GM12873 (cell line): ENCODE measurements at regions not wholly inside any gene's neighbourhood (a gene's known extent, or its start where the extent isn't known, plus 50 kb on each side); places are given as distances from the start of the nearest gene placed in this dataset.

Experiments
- CTCF ChIP-seq: IDR thresholded peaks from 2 replicates; pipeline ENCODE4 v1.5.1; 2012; ENCODE audit warnings: low read depth, mild to moderate bottlenecking, moderate library complexity, low read length, control low read depth; ENCODE audit not compliant: insufficient read depth; ENCODE audit errors: missing control alignments

- TF ChIP-seq CTCF: no peak
Observed at GRCh38 chr15:39381517-39381916, 199.4 kb upstream of the THBS1 start.

GRCh38 chr15:39388118-39388517 is 192.8 kb upstream of the THBS1 start:
- no peak for TF ChIP-seq CTCF

- TF ChIP-seq CTCF: no peak
Observed at GRCh38 chr15:39391230-39391629, 189.6 kb upstream of the THBS1 start.

DNA sequence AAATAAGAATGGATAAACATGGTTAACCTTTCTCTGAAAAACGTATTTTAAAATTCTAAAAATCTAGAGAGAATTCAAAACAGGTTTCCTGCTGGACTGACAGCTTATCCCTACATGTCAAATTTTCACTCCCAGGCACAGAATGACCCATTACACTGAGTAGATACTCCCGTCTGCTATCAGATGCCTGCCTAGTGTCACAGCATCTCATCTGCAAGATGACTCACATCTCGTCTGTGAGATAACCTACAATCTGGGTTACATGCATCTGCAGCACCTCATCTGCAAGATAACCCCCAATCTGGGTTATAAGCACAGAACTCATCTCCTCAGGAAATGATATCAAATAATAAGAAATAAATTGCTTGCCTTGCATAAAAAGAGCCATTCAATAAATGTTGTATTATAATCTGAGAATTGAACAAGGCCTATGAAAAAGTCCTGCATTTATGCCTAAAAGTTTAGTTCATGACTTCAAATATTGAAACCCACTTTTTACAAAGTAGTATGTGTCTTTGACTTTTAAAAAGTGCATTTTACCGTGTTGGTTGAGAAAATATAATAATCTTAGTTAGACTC is 188.3 kb upstream of the THBS1 start:
- TF ChIP-seq CTCF: no peak

GRCh38 chr15:39393575-39394335 is 187.1 kb upstream of the THBS1 start:
- no peak for TF ChIP-seq CTCF

GRCh38 chr15:39394496-39394895 is 186.4 kb upstream of the THBS1 start:
- no peak for TF ChIP-seq CTCF

DNA sequence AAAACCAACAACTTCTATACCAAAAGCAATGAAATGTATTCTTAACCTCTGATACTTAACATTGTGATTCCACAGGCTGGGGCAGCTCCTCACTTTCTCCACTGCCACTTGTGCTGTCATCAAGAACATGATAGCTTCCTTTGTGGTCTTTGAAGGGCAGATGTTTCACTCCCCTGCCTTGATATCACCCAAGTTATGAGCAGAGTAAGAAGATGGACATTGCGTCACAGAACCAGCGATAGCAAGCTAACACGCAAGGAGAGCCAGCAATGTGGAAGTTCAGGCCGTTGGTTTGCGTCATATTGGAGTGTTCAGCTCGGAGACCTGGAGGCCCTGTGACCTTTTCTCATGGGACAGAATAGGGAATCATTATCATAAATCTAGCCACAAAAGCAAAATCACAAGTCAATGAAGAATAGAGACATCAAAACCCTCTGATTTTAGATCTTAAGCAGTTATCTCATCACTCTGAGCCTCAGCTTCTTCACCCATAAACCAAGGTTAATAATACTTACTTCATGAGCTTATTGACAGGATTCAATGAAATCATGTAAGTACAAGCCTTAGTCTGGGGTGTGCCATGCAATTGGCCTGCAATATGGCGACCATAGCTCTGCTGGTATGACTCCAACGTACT is 183.8 kb upstream of the THBS1 start:
- no peak for TF ChIP-seq CTCF
